GM23248 (cell line): ENCODE measurements at regions not wholly inside any gene's neighbourhood (a gene's known extent, or its start where the extent isn't known, plus 50 kb on each side); places are given as distances from the start of the nearest gene placed in this dataset.
"Not testable (repeated sequence)": the region's sequence is repeated elsewhere in the genome, so short reads cannot be mapped to it uniquely, and the experiment has no call there.

ENCODE experiments used
- DNase-seq: peaks from one replicate; pipeline ENCODE4 v3.0.0-alpha.2; 2015
- H2AFZ ChIP-seq: fragments of 200-600 bp; sonication (generic); 2 replicates; pipeline ENCODE4 v1.6.1; 2016; ENCODE audit warnings: antibody characterized with exemption
- H3F3A ChIP-seq: fragments of 200-600 bp; sonication (generic); 2 replicates; pipeline ENCODE4 v1.6.1; 2016; ENCODE audit warnings: mild to moderate bottlenecking, antibody characterized with exemption, mixed run types; ENCODE audit not compliant: insufficient read depth
- H3K27ac ChIP-seq: fragments of 200-600 bp; sonication (generic); 2 replicates; pipeline ENCODE4 v1.5.1; 2016; ENCODE audit warnings: mild to moderate bottlenecking
- H3K27me3 ChIP-seq: fragments of 200-600 bp; sonication (generic); replicated peaks from 2 replicates; pipeline ENCODE4 v1.6.1; 2016; ENCODE audit warnings: mild to moderate bottlenecking; ENCODE audit not compliant: insufficient read depth
- H3K36me3 ChIP-seq: fragments of 200-600 bp; sonication (generic); 2 replicates; pipeline ENCODE4 v1.6.1; 2016; ENCODE audit warnings: low read depth, mild to moderate bottlenecking
- H3K4me1 ChIP-seq: fragments of 200-600 bp; sonication (generic); 2 replicates; pipeline ENCODE4 v1.6.1; 2016; ENCODE audit warnings: mild to moderate bottlenecking; ENCODE audit not compliant: insufficient read depth
- H3K4me2 ChIP-seq: fragments of 200-600 bp; sonication (generic); one replicate; pipeline ENCODE4 v1.6.1; 2016; ENCODE audit warnings: mild to moderate bottlenecking; ENCODE audit not compliant: unreplicated experiment
- H3K4me3 ChIP-seq: fragments of 200-600 bp; sonication (generic); 2 replicates; pipeline ENCODE4 v1.5.1; 2016; ENCODE audit warnings: mild to moderate bottlenecking
- H3K79me2 ChIP-seq: fragments of 200-600 bp; sonication (generic); 2 replicates; pipeline ENCODE4 v1.6.1; 2016; ENCODE audit warnings: mild to moderate bottlenecking; ENCODE audit not compliant: insufficient read depth
- H3K9ac ChIP-seq: fragments of 200-600 bp; sonication (generic); 2 replicates; pipeline ENCODE4 v1.6.1; 2016; ENCODE audit warnings: mild to moderate bottlenecking
- H3K9me2 ChIP-seq: fragments of 200-600 bp; sonication (generic); 2 replicates; pipeline ENCODE4 v1.6.1; 2016; ENCODE audit warnings: mixed run types, mild to moderate bottlenecking, moderate library complexity; ENCODE audit not compliant: insufficient read depth
- H3K9me3 ChIP-seq: fragments of 200-600 bp; sonication (generic); one replicate; pipeline ENCODE4 v1.6.1; 2017; ENCODE audit warnings: low read depth
- H4K20me1 ChIP-seq: fragments of 200-600 bp; sonication (generic); 2 replicates; pipeline ENCODE4 v1.6.0; 2016; ENCODE audit not compliant: insufficient read depth
- EZH2 ChIP-seq: fragments of 200-600 bp; sonication (generic); IDR thresholded peaks from 2 replicates; pipeline ENCODE4 v1.6.1; 2018; ENCODE audit warnings: antibody characterized with exemption, mild to moderate bottlenecking; ENCODE audit not compliant: insufficient read depth, poor library complexity, severe bottlenecking
- EZH2phosphoT487 ChIP-seq: fragments of 200-600 bp; sonication (generic); IDR thresholded peaks from 2 replicates; pipeline ENCODE4 v1.6.1; 2018; ENCODE audit warnings: antibody characterized with exemption, moderate library complexity, mild to moderate bottlenecking, low read depth; ENCODE audit not compliant: insufficient read depth
- WGBS, 2 experiments: methylation state at CpG; one replicate each; pipeline ENCODE4 v1.1.6; 2015 to 2017; ENCODE audit warnings: low lambda C conversion rate in 2 of 2, low coverage in 1 of 2; ENCODE audit errors: missing lambda C conversion rate in 2 of 2; 5-methylcytosine and 5-hydroxymethylcytosine counted together
- in situ Hi-C: fragments of 300-500 bp; cut with MboI; formaldehyde crosslinking; loops from 2 replicates; pipeline ENCODE4 v1.15.0; 2020

GRCh38 chr20:47926731-47927130 is 141.4 kb upstream of the SULF2 start:
- H4K20me1 ChIP-seq: no peaks in the 10 kb centered on the region
- H3K4me2 ChIP-seq: no peak overlapping the region
- 80 to 83% methylated on average over 4 of the region's 4 CpGs for WGBS, 2 experiments
- no peaks in the 10 kb centered on the region for H3K9me3 ChIP-seq
- TF ChIP-seq EZH2phosphoT487: no peak
- TF ChIP-seq EZH2: no peak
- 0 out of 2 replicates have a peak, but pooled peaks cover 4% of the 10 kb centered on the region for H3F3A ChIP-seq
- no peaks in the 10 kb centered on the region for H3K36me3 ChIP-seq
- H3K9me2 ChIP-seq: no peaks in the 10 kb centered on the region
- no peak overlapping the region for H3K27ac ChIP-seq
- H3K27me3 ChIP-seq: peaks cover 30% of the 10 kb centered on the region
- no peak overlapping the region for H2AFZ ChIP-seq
- H3K9ac ChIP-seq: no peak overlapping the region
- H3K4me3 ChIP-seq: no peak overlapping the region
- no peak for DNase-seq
- in situ Hi-C loops: no loop called here
- H3K79me2 ChIP-seq: no peaks in the 10 kb centered on the region
- H3K4me1 ChIP-seq: peaks cover 17% of the 10 kb centered on the region; the same call in 1 of the 2 replicates

DNA sequence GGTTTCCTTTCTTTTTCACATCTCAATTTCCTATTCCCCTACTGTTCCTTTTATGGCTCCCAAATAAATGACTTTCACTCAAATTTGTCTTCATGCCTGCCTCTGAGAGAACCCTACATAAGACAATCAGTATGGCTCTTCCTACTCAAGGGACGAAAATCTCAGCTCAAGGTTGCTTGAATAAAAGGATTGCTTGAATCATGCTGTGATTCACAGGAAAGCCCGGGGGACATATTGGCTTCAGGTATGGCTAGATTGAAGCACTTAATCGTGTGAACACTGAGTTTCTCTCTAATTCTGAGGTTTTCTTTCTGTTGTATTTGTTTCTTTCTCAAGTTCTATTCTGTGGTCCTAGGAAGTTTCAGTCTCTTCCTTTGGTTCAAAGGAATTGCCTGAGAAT is 140.3 kb upstream of the SULF2 start:
- Histone ChIP-seq H3K9me3 (no peaks in the 10 kb centered on the region), H3K27ac (no peak overlapping the region), H3K9me2 (no peaks in the 10 kb centered on the region), H4K20me1 (no peaks in the 10 kb centered on the region), H3K4me3 (no peak overlapping the region), H3K27me3 (peaks cover 37% of the 10 kb centered on the region), H3K9ac (no peak overlapping the region), H3K4me2 (no peak overlapping the region), H2AFZ (no peak overlapping the region), H3K79me2 (no peaks in the 10 kb centered on the region), H3F3A (0 out of 2 replicates have a peak, but pooled peaks cover 4% of the 10 kb centered on the region), H3K36me3 (no peaks in the 10 kb centered on the region), H3K4me1 (peaks cover 17% of the 10 kb centered on the region; the same call in 1 of the 2 replicates)
- in situ Hi-C loops: no loop called here
- no peak for DNase-seq
- 48 to 50% methylated on average over 3 of the region's 3 CpGs for WGBS, 2 experiments
- no peak for TF ChIP-seq EZH2

DNA sequence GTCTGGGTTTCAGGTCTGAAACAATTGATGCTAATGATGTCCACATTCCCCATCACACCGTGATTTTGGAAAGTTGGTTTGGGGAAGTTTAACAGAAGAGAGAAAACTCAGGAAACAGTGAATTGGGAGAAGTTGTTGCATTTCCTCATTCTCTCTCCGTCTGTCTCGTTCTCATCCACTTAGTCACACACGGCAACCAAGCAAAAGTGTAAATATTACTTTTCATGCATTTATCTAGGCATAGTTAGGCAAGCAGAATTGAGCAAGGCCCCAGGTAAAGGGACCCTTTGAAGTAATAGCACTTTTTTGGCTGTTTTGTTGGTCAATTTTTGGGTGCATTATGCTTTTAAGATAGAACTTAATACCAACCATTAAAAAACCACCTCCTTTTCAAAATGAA is 137.0 kb upstream of the SULF2 start:
- 30 to 31% methylated on average over 4 of the region's 4 CpGs for whole genome bisulfite sequencing, 2 experiments
- no peak overlapping the region for H3K27ac ChIP-seq
- TF ChIP-seq EZH2phosphoT487 (no peak), EZH2 (no peak)

GRCh38 chr20:47921829-47922228 is 136.5 kb upstream of the SULF2 start:
- in situ Hi-C loops, H3K36me3 ChIP-seq, H3K4me3 ChIP-seq, H3K9me2 ChIP-seq, H3K9me3 ChIP-seq, H3K9ac ChIP-seq, H3K4me2 ChIP-seq, H2AFZ ChIP-seq, H3K27ac ChIP-seq, H4K20me1 ChIP-seq, DNase-seq, H3K4me1 ChIP-seq, H3K79me2 ChIP-seq, H3F3A ChIP-seq: not testable (repeated sequence)
- peaks cover 42% of the 10 kb centered on the region for H3K27me3 ChIP-seq
- WGBS, 2 experiments: 2 to 4% methylated on average over 9 of the region's 9 CpGs

More for the DNA sequence above, 137.0 kb upstream of the SULF2 start:
- no peaks in the 10 kb centered on the region for H4K20me1 ChIP-seq
- H3K4me2 ChIP-seq: no peak overlapping the region
- H3K36me3 ChIP-seq: no peaks in the 10 kb centered on the region
- no peak overlapping the region for H2AFZ ChIP-seq
- peak; percentile 57 for DNase-seq
- no peaks in the 10 kb centered on the region for H3F3A ChIP-seq
- in situ Hi-C loops: no loop called here
- peaks cover 42% of the 10 kb centered on the region for H3K27me3 ChIP-seq
- no peaks in the 10 kb centered on the region for H3K9me2 ChIP-seq
- no peak overlapping the region for H3K4me3 ChIP-seq
- H3K4me1 ChIP-seq: 0 out of 2 replicates have a peak, but pooled peaks cover 5% of the 10 kb centered on the region
- no peak overlapping the region for H3K9ac ChIP-seq
- no peaks in the 10 kb centered on the region for H3K79me2 ChIP-seq
- H3K9me3 ChIP-seq: no peaks in the 10 kb centered on the region

- Histone ChIP-seq H3K9ac (no peak overlapping the region), H3K36me3 (no peaks in the 10 kb centered on the region), H2AFZ (no peak overlapping the region), H3K27me3 (peaks cover 42% of the 10 kb centered on the region), H3K9me3 (no peaks in the 10 kb centered on the region), H3K27ac (no peak overlapping the region), H3K4me3 (no peak overlapping the region), H3K4me1 (0 out of 2 replicates have a peak, but pooled peaks cover 5% of the 10 kb centered on the region), H3F3A (no peaks in the 10 kb centered on the region), H3K9me2 (no peaks in the 10 kb centered on the region), H4K20me1 (no peaks in the 10 kb centered on the region), H3K79me2 (no peaks in the 10 kb centered on the region), H3K4me2 (no peak overlapping the region)
- WGBS, 2 experiments: 5% methylated on average over 6 of the region's 6 CpGs
- DNase-seq: no peak
- no peak for TF ChIP-seq EZH2phosphoT487
- no peak for TF ChIP-seq EZH2
- in situ Hi-C loops: no loop called here
Observed at GRCh38 chr20:47921408-47921807, 136.1 kb upstream of the SULF2 start.
